Stimulated activated CD4-positive, alpha-beta T cell treated with anti-CD3 and anti-CD28 coated beads, TNF-alpha, amount 100 ng/mL, for 1 hour (primary cell): ENCODE measurements at regions not wholly inside any gene's neighbourhood (a gene's known extent, or its start where the extent isn't known, plus 50 kb on each side); places are given as distances from the start of the nearest gene placed in this dataset.
"Not testable (repeated sequence)": the region's sequence is repeated elsewhere in the genome, so short reads cannot be mapped to it uniquely, and the experiment has no call there.

Experiments used
- DNase-seq, 3 donors: peaks; one replicate each; pipeline ENCODE4 v3.0.0-alpha.2; 2020; ENCODE audit warnings: low read depth in 3 of 3, low spot score in 1 of 3

- DNase-seq = no peak
Measured at GRCh38 chr3:106071306-106071705, 202.5 kb upstream of the CBLB start.

- DNase-seq = not testable (repeated sequence)
Measured at GRCh38 chr3:106072596-106072995, 203.8 kb upstream of the CBLB start.

GRCh38 chr3:106073806-106074205 lies 205.0 kb upstream of the CBLB start:
- not testable (repeated sequence) for DNase-seq

- DNase-seq = not testable (repeated sequence)
Measured at GRCh38 chr3:106075731-106076130, 206.9 kb upstream of the CBLB start.

- no peak for DNase-seq
Measured at GRCh38 chr3:106078635-106079034, 209.8 kb upstream of the CBLB start.

- DNase-seq = no peak
Measured at GRCh38 chr3:106082616-106083015, 213.8 kb upstream of the CBLB start.

- no peak for DNase-seq
Measured at GRCh38 chr3:106083207-106083606, 214.4 kb upstream of the CBLB start.

GRCh38 chr3:106083854-106084253 lies 215.0 kb upstream of the CBLB start:
- DNase-seq = no peak

- DNase-seq = no peak
Measured at GRCh38 chr3:106086038-106086437, 217.2 kb upstream of the CBLB start.

- no peak for DNase-seq
Measured at GRCh38 chr3:106086636-106087035, 217.8 kb upstream of the CBLB start.

GRCh38 chr3:106088304-106088703 lies 219.5 kb upstream of the CBLB start:
- DNase-seq = no peak

GRCh38 chr3:106088899-106089298 lies 220.1 kb upstream of the CBLB start:
- DNase-seq = no peak

GRCh38 chr3:106089806-106090205 lies 221.0 kb upstream of the CBLB start:
- DNase-seq = no peak

GRCh38 chr3:106092792-106093191 lies 224.0 kb upstream of the CBLB start:
- no peak for DNase-seq

GRCh38 chr3:106093616-106094015 lies 224.8 kb upstream of the CBLB start:
- DNase-seq = no peak

- DNase-seq = no peak
Measured at GRCh38 chr3:106097817-106098435, 229.1 kb upstream of the CBLB start.

- DNase-seq = no peak
Measured at GRCh38 chr3:106103383-106103782, 234.6 kb upstream of the CBLB start.

GRCh38 chr3:106104078-106104477 lies 235.3 kb upstream of the CBLB start:
- no peak for DNase-seq

- no peak for DNase-seq
Measured at GRCh38 chr3:106108925-106109324, 240.1 kb upstream of the CBLB start.

GRCh38 chr3:106112561-106112960 lies 243.7 kb upstream of the CBLB start:
- DNase-seq = not testable (repeated sequence)

- DNase-seq = no peak
Measured at GRCh38 chr3:106113747-106114146, 244.9 kb upstream of the CBLB start.

- DNase-seq = no peak
Measured at GRCh38 chr3:106114220-106114619, 245.4 kb upstream of the CBLB start.

- no peak for DNase-seq
Measured at GRCh38 chr3:106114848-106115247, 246.0 kb upstream of the CBLB start.

- no peak for DNase-seq
Measured at GRCh38 chr3:106115557-106115956, 246.7 kb upstream of the CBLB start.
